CD14-positive monocyte (primary cell): ENCODE measurements at regions not wholly inside any gene's neighbourhood (a gene's known extent, or its start where the extent isn't known, plus 50 kb on each side); places are given as distances from the start of the nearest gene placed in this dataset.

Experiments used
- DNase-seq, 3 donors: peaks; one replicate each; pipeline ENCODE4 v3.0.0-alpha.2; 2011 to 2022
- H2AFZ ChIP-seq: 2 replicates; pipeline ENCODE4 v1.6.0; 2012; ENCODE audit warnings: mild to moderate bottlenecking, low read depth, low read length, inconsistent platforms; ENCODE audit not compliant: insufficient read depth, poor library complexity, severe bottlenecking
- H3K27ac ChIP-seq, 2 donors: 1 replicate in 1 of 2; 2 replicates in 1 of 2; pipeline ENCODE4 v1.5.1; 2012 to 2013; ENCODE audit warnings: low read length in 2 of 2, control low read depth in 1 of 2, inconsistent platforms in 1 of 2, low read depth in 1 of 2, mild to moderate bottlenecking in 1 of 2
- H3K27me3 ChIP-seq, 2 donors: one replicate each; pipeline versions ENCODE4 v1.6.0 to v1.6.1; 2011 to 2013; ENCODE audit warnings: low read length in 2 of 2; ENCODE audit not compliant: control insufficient read depth in 2 of 2, insufficient read depth in 2 of 2
- H3K36me3 ChIP-seq, 2 donors: replicated peaks in 1 of 2; 1 replicate in 1 of 2; 2 replicates in 1 of 2; pipeline versions ENCODE4 v1.5.1 to v1.6.1; 2012 to 2013; ENCODE audit warnings: low read length in 2 of 2, control low read depth in 1 of 2, inconsistent platforms in 1 of 2, mild to moderate bottlenecking in 1 of 2; ENCODE audit not compliant: insufficient read depth in 2 of 2, control insufficient read depth in 1 of 2
- H3K4me1 ChIP-seq, 2 donors: 1 replicate in 1 of 2; 2 replicates in 1 of 2; pipeline versions ENCODE4 v1.5.1 to v1.6.1; 2012 to 2013; ENCODE audit warnings: low read length in 2 of 2, control low read depth in 1 of 2, inconsistent platforms in 1 of 2, mild to moderate bottlenecking in 1 of 2, moderate library complexity in 1 of 2; ENCODE audit not compliant: insufficient read depth in 2 of 2, control insufficient read depth in 1 of 2
- H3K4me2 ChIP-seq: replicated peaks from 2 replicates; pipeline ENCODE3; 2012; ENCODE audit warnings: low read length, moderate library complexity, mild to moderate bottlenecking; ENCODE audit not compliant: poor library complexity, severe bottlenecking; ENCODE audit errors: extremely low read depth
- H3K4me3 ChIP-seq, 3 experiments: fragments of 200-600 bp in 1 of 3; sonication (generic) in 1 of 3; replicated peaks in 1 of 3; 1 replicate in 2 of 3; 2 replicates in 1 of 3; pipeline ENCODE4 v1.5.1; 2011 to 2013; ENCODE audit warnings: low read length in 3 of 3, mild to moderate bottlenecking in 3 of 3, control low read depth in 2 of 3, low read depth in 2 of 3, inconsistent platforms in 1 of 3, moderate library complexity in 1 of 3
- H3K79me2 ChIP-seq: 2 replicates; pipeline ENCODE4 v1.6.0; 2012; ENCODE audit warnings: mild to moderate bottlenecking, control low read depth, inconsistent platforms, low read length, moderate library complexity; ENCODE audit not compliant: insufficient read depth
- H3K9ac ChIP-seq: 2 replicates; pipeline ENCODE4 v1.6.0; 2017; ENCODE audit warnings: low read length, mild to moderate bottlenecking; ENCODE audit not compliant: insufficient read depth, poor library complexity, severe bottlenecking
- H3K9me3 ChIP-seq, 2 donors: replicated peaks in 1 of 2; 1 replicate in 1 of 2; 2 replicates in 1 of 2; pipeline versions ENCODE4 v1.5.1 to v1.6.1; 2012 to 2013; ENCODE audit warnings: low read length in 2 of 2, control low read depth in 1 of 2; ENCODE audit not compliant: control insufficient read depth in 1 of 2, insufficient read depth in 1 of 2
- H4K20me1 ChIP-seq: 2 replicates; pipeline ENCODE4 v1.6.0; 2012; ENCODE audit warnings: mild to moderate bottlenecking, low read length, control low read depth, moderate library complexity; ENCODE audit not compliant: insufficient read depth
- H3K27ac Mint-ChIP-seq, 7 donors: one replicate each; pipeline ENCODE4 v1.8.0; 2020; ENCODE audit warnings: mild to moderate bottlenecking in 7 of 7, mixed read lengths in 7 of 7, moderate library complexity in 6 of 7, inconsistent platforms in 2 of 7
- H3K27me3 Mint-ChIP-seq, 3 donors: one replicate each; pipeline ENCODE4 v1.8.0; 2021 to 2022; ENCODE audit warnings: low read depth in 3 of 3, mild to moderate bottlenecking in 3 of 3, mixed read lengths in 3 of 3, moderate library complexity in 3 of 3, inconsistent platforms in 1 of 3
- H3K36me3 Mint-ChIP-seq, 2 donors: one replicate each; pipeline ENCODE4 v1.8.0; 2020; ENCODE audit warnings: mixed read lengths in 2 of 2, inconsistent platforms in 1 of 2, mild to moderate bottlenecking in 1 of 2
- H3K4me1 Mint-ChIP-seq: one replicate; pipeline ENCODE4 v1.8.0; 2020; ENCODE audit warnings: mild to moderate bottlenecking, mixed read lengths
- H3K4me3 Mint-ChIP-seq, 2 donors: one replicate each; pipeline ENCODE4 v1.8.0; 2020; ENCODE audit warnings: mild to moderate bottlenecking in 2 of 2, mixed read lengths in 2 of 2, moderate library complexity in 1 of 2
- H3K9me3 Mint-ChIP-seq, 7 donors: one replicate each; pipeline ENCODE4 v1.8.0; 2020 to 2022; ENCODE audit warnings: mixed read lengths in 7 of 7, mild to moderate bottlenecking in 6 of 7, moderate library complexity in 6 of 7, inconsistent platforms in 2 of 7
- WGBS: methylation state at CpG from one replicate; pipeline ENCODE4 v1.1.5; 2013; ENCODE audit warnings: missing lambda C conversion rate; ENCODE audit not compliant: insufficient coverage; 5-methylcytosine and 5-hydroxymethylcytosine counted together
- intact Hi-C, 2 donors: fragments of 100-400 bp; cut with micrococcal nuclease; formaldehyde crosslinking; loops; one replicate each; pipeline versions ENCODE4 v1.15.0 to v1.15.1; 2023
- TF ChIP-seq, protein P1 (sequence below): fragments of 200-600 bp; IDR thresholded peaks from one replicate; pipeline ENCODE4 v1.8.0; 2022; ENCODE audit warnings: antibody characterized with exemption, mild to moderate bottlenecking

- TF ChIP-seq, protein P1, sequence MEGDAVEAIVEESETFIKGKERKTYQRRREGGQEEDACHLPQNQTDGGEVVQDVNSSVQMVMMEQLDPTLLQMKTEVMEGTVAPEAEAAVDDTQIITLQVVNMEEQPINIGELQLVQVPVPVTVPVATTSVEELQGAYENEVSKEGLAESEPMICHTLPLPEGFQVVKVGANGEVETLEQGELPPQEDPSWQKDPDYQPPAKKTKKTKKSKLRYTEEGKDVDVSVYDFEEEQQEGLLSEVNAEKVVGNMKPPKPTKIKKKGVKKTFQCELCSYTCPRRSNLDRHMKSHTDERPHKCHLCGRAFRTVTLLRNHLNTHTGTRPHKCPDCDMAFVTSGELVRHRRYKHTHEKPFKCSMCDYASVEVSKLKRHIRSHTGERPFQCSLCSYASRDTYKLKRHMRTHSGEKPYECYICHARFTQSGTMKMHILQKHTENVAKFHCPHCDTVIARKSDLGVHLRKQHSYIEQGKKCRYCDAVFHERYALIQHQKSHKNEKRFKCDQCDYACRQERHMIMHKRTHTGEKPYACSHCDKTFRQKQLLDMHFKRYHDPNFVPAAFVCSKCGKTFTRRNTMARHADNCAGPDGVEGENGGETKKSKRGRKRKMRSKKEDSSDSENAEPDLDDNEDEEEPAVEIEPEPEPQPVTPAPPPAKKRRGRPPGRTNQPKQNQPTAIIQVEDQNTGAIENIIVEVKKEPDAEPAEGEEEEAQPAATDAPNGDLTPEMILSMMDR = no peak
- DNase-seq = no peak
- Histone ChIP-seq H3K36me3 (no peaks in the 10 kb centered on the region), H3K4me3 (no peak overlapping the region), H3K9ac (no peak overlapping the region), H3K4me1 (no peaks in the 10 kb centered on the region), H4K20me1 (no peaks in the 10 kb centered on the region), H3K9me3 (no peaks in the 10 kb centered on the region), H2AFZ (no peak overlapping the region), H3K27me3 (no peaks in the 10 kb centered on the region), H3K4me2 (no peak overlapping the region), H3K79me2 (no peaks in the 10 kb centered on the region), H3K27ac (no peak overlapping the region)
- peaks cover 22 to 26% (median 25%) of the 10 kb centered on the region in 3 donors for H3K27me3 Mint-ChIP-seq
- intact Hi-C loops = no loop called here
- no peak overlapping the region for H3K27ac Mint-ChIP-seq
- H3K36me3 Mint-ChIP-seq = no peaks in the 10 kb centered on the region
- no peaks in the 10 kb centered on the region for H3K4me1 Mint-ChIP-seq
- peaks cover 0 to 10% (median 2%) of the 10 kb centered on the region in 7 donors for H3K9me3 Mint-ChIP-seq
- WGBS = 63% methylated on average over 1 of the region's 1 CpG
- H3K4me3 Mint-ChIP-seq = no peak overlapping the region
These were observed 269.4 kb downstream of the CRLF2 start for GRCh38 chrX:943035-943434.

DNA sequence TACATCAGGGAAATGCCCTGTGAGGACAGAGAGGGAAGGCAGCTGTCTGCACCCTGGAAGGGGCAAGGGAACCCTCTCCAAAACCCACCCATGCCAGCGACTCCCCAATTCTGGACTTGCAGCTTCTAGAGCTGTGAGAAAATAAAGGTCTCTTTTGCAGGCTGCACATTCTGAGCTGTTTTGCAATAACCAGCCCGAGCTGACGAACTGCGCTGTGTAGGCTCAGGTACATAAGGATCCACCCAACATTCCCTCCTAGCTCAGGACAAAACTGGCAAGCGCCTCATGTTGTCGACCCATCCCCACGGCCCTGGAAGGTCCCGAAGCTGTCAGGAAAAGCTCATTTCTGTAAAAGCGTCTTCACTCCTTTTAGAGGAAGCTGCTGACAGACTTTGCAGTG, 271.8 kb downstream of the CRLF2 start:
- no peaks in the 10 kb centered on the region for H3K9me3 ChIP-seq
- H3K27ac ChIP-seq = no peak overlapping the region
- peaks cover 0 to 2% (median 0%) of the 10 kb centered on the region in 7 donors for H3K9me3 Mint-ChIP-seq
- no peaks in the 10 kb centered on the region for H4K20me1 ChIP-seq
- TF ChIP-seq, protein P1 = no peak
- no peak overlapping the region for H3K4me2 ChIP-seq
- H3K4me3 ChIP-seq = no peak overlapping the region
- no peak overlapping the region for H3K9ac ChIP-seq
- H3K27me3 Mint-ChIP-seq = peaks cover 25 to 26% (median 25%) of the 10 kb centered on the region in 3 donors
- H3K4me1 ChIP-seq = no peaks in the 10 kb centered on the region
- DNase-seq = no peak
- H3K4me1 Mint-ChIP-seq = no peaks in the 10 kb centered on the region
- no peaks in the 10 kb centered on the region for H3K36me3 ChIP-seq
- no peak overlapping the region for H2AFZ ChIP-seq
- H3K36me3 Mint-ChIP-seq = no peaks in the 10 kb centered on the region
- H3K79me2 ChIP-seq = no peaks in the 10 kb centered on the region
- no peaks in the 10 kb centered on the region for H3K27me3 ChIP-seq
- peak overlapping the region in 1 of 2 donors; percentile 21 for H3K4me3 Mint-ChIP-seq
- WGBS = 71% methylated on average over 8 of the region's 9 CpGs
- H3K27ac Mint-ChIP-seq = no peak overlapping the region
- intact Hi-C loops = no loop called here
